Large intestine (tissue), 3 donors: ENCODE measurements at regions not wholly inside any gene's neighbourhood (a gene's known extent, or its start where the extent isn't known, plus 50 kb on each side); places are given as distances from the start of the nearest gene placed in this dataset.

Experiments
- DNase-seq, 2 donors: peaks; one replicate each; pipeline versions ENCODE4 v3.0.0 to v3.0.0-alpha.2; 2013
- H3K27ac ChIP-seq: one replicate; pipeline ENCODE4 v1.5.1; 2013; ENCODE audit warnings: low read length
- H3K27me3 ChIP-seq: 2 replicates; pipeline ENCODE4 v1.6.1; 2013; ENCODE audit warnings: low read length; ENCODE audit not compliant: control insufficient read depth, insufficient read depth
- H3K36me3 ChIP-seq: 2 replicates; pipeline ENCODE4 v1.6.1; 2013; ENCODE audit warnings: low read length; ENCODE audit not compliant: control insufficient read depth, insufficient read depth
- H3K4me1 ChIP-seq: one replicate; pipeline ENCODE4 v1.6.1; 2013; ENCODE audit warnings: low read length; ENCODE audit not compliant: control insufficient read depth, insufficient read depth
- H3K4me3 ChIP-seq: one replicate; pipeline ENCODE4 v1.5.1; 2013; ENCODE audit warnings: low read length
- H3K9me3 ChIP-seq: one replicate; pipeline ENCODE4 v1.6.1; 2013; ENCODE audit warnings: mild to moderate bottlenecking, low read depth, low read length, moderate library complexity; ENCODE audit not compliant: control insufficient read depth
- WGBS: methylation state at CpG from one replicate; pipeline ENCODE4 v1.1.5; 2013; ENCODE audit warnings: low lambda C conversion rate; ENCODE audit not compliant: insufficient coverage; 5-methylcytosine and 5-hydroxymethylcytosine counted together

GRCh38 chr1:203401199-203401877 is 50.4 kb upstream of the FMOD start:
- DNase-seq: no peak
- Histone ChIP-seq H3K27me3 (no peaks in the 10 kb centered on the region), H3K4me3 (no peak overlapping the region), H3K4me1 (peaks cover 6% of the 10 kb centered on the region), H3K27ac (no peak overlapping the region), H3K36me3 (no peaks in the 10 kb centered on the region), H3K9me3 (no peaks in the 10 kb centered on the region)
- WGBS: no CpG with 5 or more reads among the region's 10 CpGs

GRCh38 chr1:203402152-203402551 is 51.2 kb upstream of the FMOD start:
- no peak for DNase-seq
- Histone ChIP-seq H3K27me3 (no peaks in the 10 kb centered on the region), H3K4me3 (no peak overlapping the region), H3K4me1 (peaks cover 15% of the 10 kb centered on the region), H3K36me3 (no peaks in the 10 kb centered on the region), H3K27ac (peak overlapping the region; percentile 7), H3K9me3 (no peaks in the 10 kb centered on the region)
- WGBS: 0% methylated on average over 1 of the region's 3 CpGs

- Histone ChIP-seq H3K4me3 (no peak overlapping the region), H3K27ac (peak overlapping the region; percentile 24), H3K4me1 (peaks cover 20% of the 10 kb centered on the region), H3K9me3 (no peaks in the 10 kb centered on the region), H3K36me3 (no peaks in the 10 kb centered on the region), H3K27me3 (no peaks in the 10 kb centered on the region)
- no CpG with 5 or more reads among the region's 6 CpGs for WGBS
- peak in 1 of 2 donors; percentile 39 for DNase-seq
Observed at GRCh38 chr1:203402629-203403337, 51.9 kb upstream of the FMOD start.

- no peaks in the 10 kb centered on the region for H3K36me3 ChIP-seq
- H3K4me1 ChIP-seq: peaks cover 28% of the 10 kb centered on the region
- H3K9me3 ChIP-seq: no peaks in the 10 kb centered on the region
- WGBS: 57% methylated on average over 1 of the region's 5 CpGs
- no peak overlapping the region for H3K4me3 ChIP-seq
- DNase-seq: no peak
- no peak overlapping the region for H3K27ac ChIP-seq
- H3K27me3 ChIP-seq: no peaks in the 10 kb centered on the region
Observed at GRCh38 chr1:203403586-203403985, 52.7 kb upstream of the FMOD start.

GRCh38 chr1:203404546-203404945 is 53.6 kb upstream of the FMOD start:
- no peaks in the 10 kb centered on the region for H3K36me3 ChIP-seq
- H3K27ac ChIP-seq: no peak overlapping the region
- H3K27me3 ChIP-seq: no peaks in the 10 kb centered on the region
- WGBS: no CpG with 5 or more reads among the region's 3 CpGs
- DNase-seq: no peak
- no peaks in the 10 kb centered on the region for H3K9me3 ChIP-seq
- no peak overlapping the region for H3K4me3 ChIP-seq
- peaks cover 38% of the 10 kb centered on the region for H3K4me1 ChIP-seq

- Histone ChIP-seq H3K36me3 (no peaks in the 10 kb centered on the region), H3K4me3 (no peak overlapping the region), H3K27me3 (no peaks in the 10 kb centered on the region), H3K9me3 (no peaks in the 10 kb centered on the region), H3K27ac (no peak overlapping the region), H3K4me1 (peaks cover 40% of the 10 kb centered on the region)
- no peak for DNase-seq
- no CpG with 5 or more reads among the region's 5 CpGs for WGBS
Observed at GRCh38 chr1:203405703-203406438, 54.9 kb upstream of the FMOD start.

GRCh38 chr1:203406446-203407045 is 55.6 kb upstream of the FMOD start:
- WGBS: 67% methylated on average over 1 of the region's 7 CpGs
- H3K27ac ChIP-seq: peak overlapping the region; percentile 76
- H3K9me3 ChIP-seq: no peaks in the 10 kb centered on the region
- peaks cover 40% of the 10 kb centered on the region for H3K4me1 ChIP-seq
- no peak for DNase-seq
- no peaks in the 10 kb centered on the region for H3K27me3 ChIP-seq
- no peak overlapping the region for H3K4me3 ChIP-seq
- H3K36me3 ChIP-seq: no peaks in the 10 kb centered on the region

- Histone ChIP-seq H3K4me1 (peaks cover 40% of the 10 kb centered on the region), H3K36me3 (no peaks in the 10 kb centered on the region), H3K27me3 (no peaks in the 10 kb centered on the region), H3K4me3 (no peak overlapping the region), H3K27ac (peak overlapping the region; percentile 76), H3K9me3 (no peaks in the 10 kb centered on the region)
- no CpG with 5 or more reads among the region's 1 CpG for WGBS
- peak; percentile 59 to 82 for DNase-seq
Observed at GRCh38 chr1:203407296-203407695, 56.4 kb upstream of the FMOD start.

- Histone ChIP-seq H3K27ac (peak overlapping the region; percentile 76), H3K36me3 (no peaks in the 10 kb centered on the region), H3K9me3 (no peaks in the 10 kb centered on the region), H3K27me3 (no peaks in the 10 kb centered on the region), H3K4me3 (no peak overlapping the region), H3K4me1 (peaks cover 40% of the 10 kb centered on the region)
- peak; percentile 85 to 93 for DNase-seq
- 83% methylated on average over 1 of the region's 13 CpGs for WGBS
Observed at GRCh38 chr1:203408486-203409481, 57.9 kb upstream of the FMOD start.
